ENCODE measurements at regions not wholly inside any gene's neighbourhood (a gene's known extent, or its start where the extent isn't known, plus 50 kb on each side); places are given as distances from the start of the nearest gene placed in this dataset.
"Not testable (repeated sequence)": the region's sequence is repeated elsewhere in the genome, so short reads cannot be mapped to it uniquely, and the experiment has no call there.

GRCh38 chr7:89771003-89771636 is 383.1 kb upstream of the STEAP1 start:
- no peak for DNase-seq

- DNase-seq = no peak
Measured at GRCh38 chr7:89772276-89772675, 382.0 kb upstream of the STEAP1 start.

GRCh38 chr7:89773611-89774010 is 380.7 kb upstream of the STEAP1 start:
- DNase-seq = no peak

- DNase-seq = no peak
Measured at GRCh38 chr7:89775459-89775858, 378.8 kb upstream of the STEAP1 start.

GRCh38 chr7:89776980-89777379 is 377.3 kb upstream of the STEAP1 start:
- no peak for DNase-seq

GRCh38 chr7:89777499-89777898 is 376.8 kb upstream of the STEAP1 start:
- DNase-seq = no peak

GRCh38 chr7:89780291-89780690 is 374.0 kb upstream of the STEAP1 start:
- DNase-seq = no peak

GRCh38 chr7:89796481-89796880 is 357.8 kb upstream of the STEAP1 start:
- DNase-seq = no peak

GRCh38 chr7:89797965-89798598 is 356.2 kb upstream of the STEAP1 start:
- no peak for DNase-seq

GRCh38 chr7:89798599-89798996 is 355.7 kb upstream of the STEAP1 start:
- DNase-seq = no peak

GRCh38 chr7:89800761-89801160 is 353.5 kb upstream of the STEAP1 start:
- no peak for DNase-seq

- DNase-seq = peak in 2 of 3 donors; percentile 11 to 36
Measured at GRCh38 chr7:89809291-89809690, 345.0 kb upstream of the STEAP1 start.

- no peak for DNase-seq
Measured at GRCh38 chr7:89813081-89813480, 341.2 kb upstream of the STEAP1 start.

- no peak for DNase-seq
Measured at GRCh38 chr7:89826121-89826520, 328.1 kb upstream of the STEAP1 start.

- no peak for DNase-seq
Measured at GRCh38 chr7:89826557-89826956, 327.7 kb upstream of the STEAP1 start.

GRCh38 chr7:89837515-89837914 is 316.8 kb upstream of the STEAP1 start:
- DNase-seq = peak; percentile 59 to 70 (median 68)

GRCh38 chr7:89839329-89839728 is 314.9 kb upstream of the STEAP1 start:
- no peak for DNase-seq

GRCh38 chr7:89845952-89846351 is 308.3 kb upstream of the STEAP1 start:
- DNase-seq = no peak

GRCh38 chr7:89849052-89849451 is 305.2 kb upstream of the STEAP1 start:
- no peak for DNase-seq

- DNase-seq = not testable (repeated sequence)
Measured at GRCh38 chr7:89857053-89857452, 297.2 kb upstream of the STEAP1 start.

- DNase-seq = no peak
Measured at GRCh38 chr7:89857767-89858166, 296.5 kb upstream of the STEAP1 start.

GRCh38 chr7:89887489-89887888 is 266.8 kb upstream of the STEAP1 start:
- no peak for DNase-seq

GRCh38 chr7:89908736-89909135 is 245.5 kb upstream of the STEAP1 start:
- DNase-seq = peak in 2 of 3 donors; percentile 51 to 53

GRCh38 chr7:89914711-89915110 is 239.6 kb upstream of the STEAP1 start:
- DNase-seq = peak; percentile 28 to 33 (median 32)
